ENCODE measurements at regions not wholly inside any gene's neighbourhood (a gene's known extent, or its start where the extent isn't known, plus 50 kb on each side); places are given as distances from the start of the nearest gene placed in this dataset.

- no peak for TF ChIP-seq CTCF (IDR thresholded peaks at IDR 0.05)
- TF ChIP-seq POLR2A (IDR thresholded peaks at IDR 0.05): no peak
- TF ChIP-seq EP300 (IDR thresholded peaks at IDR 0.05): no peak
- TF ChIP-seq POLR2AphosphoS5 (IDR thresholded peaks at IDR 0.05): peak; percentile 62
Measured at GRCh38 chr2:145751629-145752028, 1231.7 kb upstream of the ZEB2 start.
